Glutamatergic neuron (in vitro differentiated cells): ENCODE measurements at regions not wholly inside any gene's neighbourhood (a gene's known extent, or its start where the extent isn't known, plus 50 kb on each side); places are given as distances from the start of the nearest gene placed in this dataset.

Source experiments
- DNase-seq: peaks from one replicate; pipeline ENCODE4 v3.0.0; 2022
- H3K27ac Mint-ChIP-seq: one replicate; pipeline ENCODE4 v1.8.0; 2020; ENCODE audit warnings: mild to moderate bottlenecking, mixed read lengths, inconsistent platforms; ENCODE audit not compliant: unreplicated experiment
- H3K27me3 Mint-ChIP-seq: one replicate; pipeline ENCODE4 v1.8.0; 2020; ENCODE audit warnings: mild to moderate bottlenecking, moderate library complexity, mixed read lengths, inconsistent platforms; ENCODE audit not compliant: unreplicated experiment
- H3K36me3 Mint-ChIP-seq: one replicate; pipeline ENCODE4 v1.8.0; 2020; ENCODE audit warnings: mild to moderate bottlenecking, mixed read lengths, inconsistent platforms; ENCODE audit not compliant: unreplicated experiment
- H3K4me1 Mint-ChIP-seq: one replicate; pipeline ENCODE4 v1.8.0; 2020; ENCODE audit warnings: mild to moderate bottlenecking, low read depth, mixed read lengths, inconsistent platforms; ENCODE audit not compliant: unreplicated experiment
- H3K4me3 Mint-ChIP-seq: one replicate; pipeline ENCODE4 v1.8.0; 2020; ENCODE audit warnings: mild to moderate bottlenecking, mixed read lengths, inconsistent platforms; ENCODE audit not compliant: unreplicated experiment
- H3K9me3 Mint-ChIP-seq: one replicate; pipeline ENCODE4 v1.8.0; 2020; ENCODE audit warnings: mild to moderate bottlenecking, moderate library complexity, mixed read lengths, inconsistent platforms; ENCODE audit not compliant: unreplicated experiment
- CTCF ChIP-seq: fragments of 200-600 bp; sonication (generic); IDR thresholded peaks from one replicate; pipeline ENCODE4 v1.5.0; 2021; ENCODE audit not compliant: partially characterized antibody, unreplicated experiment

DNA sequence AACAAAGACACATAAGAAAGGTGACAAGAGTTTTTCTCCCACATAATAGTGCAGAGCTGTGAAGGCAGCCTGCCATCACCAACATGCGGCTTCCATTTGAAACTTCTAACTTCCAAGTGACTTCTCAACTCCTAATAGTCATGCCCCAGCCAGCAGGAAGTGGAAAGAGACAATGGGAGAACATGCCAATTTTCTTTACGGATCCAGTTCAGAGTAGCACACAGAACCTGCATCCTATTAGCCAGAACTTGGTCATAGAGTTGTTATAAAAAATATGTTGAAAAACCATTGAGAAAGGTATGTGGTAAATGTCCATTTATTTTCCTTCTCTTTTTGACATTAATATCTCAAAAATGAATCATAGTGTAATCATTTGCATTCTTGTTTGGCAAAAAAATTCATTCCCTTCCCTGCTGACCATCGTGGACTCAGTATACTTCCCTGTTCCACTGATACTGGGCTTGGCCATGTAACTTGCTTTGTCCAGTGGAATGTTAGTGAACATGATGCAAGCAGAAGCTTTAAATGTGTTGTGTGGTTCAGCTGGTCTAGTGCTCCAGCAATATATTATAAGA, 197.4 kb downstream of the SEC16B start:
- no peak for TF ChIP-seq CTCF
- Mint-ChIP-seq H3K36me3 (no peaks in the 10 kb centered on the region), H3K27me3 (no peaks in the 10 kb centered on the region), H3K27ac (no peak overlapping the region), H3K4me3 (no peak overlapping the region), H3K9me3 (no peaks in the 10 kb centered on the region), H3K4me1 (no peaks in the 10 kb centered on the region)
- DNase-seq = no peak

GRCh38 chr1:177771688-177772087, 198.2 kb downstream of the SEC16B start:
- H3K9me3 Mint-ChIP-seq = no peaks in the 10 kb centered on the region
- H3K36me3 Mint-ChIP-seq = no peaks in the 10 kb centered on the region
- H3K4me3 Mint-ChIP-seq = no peak overlapping the region
- no peaks in the 10 kb centered on the region for H3K4me1 Mint-ChIP-seq
- no peak for TF ChIP-seq CTCF
- H3K27ac Mint-ChIP-seq = no peak overlapping the region
- DNase-seq = no peak
- no peaks in the 10 kb centered on the region for H3K27me3 Mint-ChIP-seq

GRCh38 chr1:177770096-177770495, 199.8 kb downstream of the SEC16B start:
- Mint-ChIP-seq H3K27ac (no peak overlapping the region), H3K36me3 (no peaks in the 10 kb centered on the region), H3K27me3 (no peaks in the 10 kb centered on the region), H3K9me3 (no peaks in the 10 kb centered on the region), H3K4me1 (no peaks in the 10 kb centered on the region), H3K4me3 (no peak overlapping the region)
- no peak for DNase-seq
- TF ChIP-seq CTCF = no peak

- DNase-seq = no peak
- no peaks in the 10 kb centered on the region for H3K27me3 Mint-ChIP-seq
- H3K4me3 Mint-ChIP-seq = no peak overlapping the region
- H3K9me3 Mint-ChIP-seq = peaks cover 1% of the 10 kb centered on the region
- H3K36me3 Mint-ChIP-seq = peaks cover 5% of the 10 kb centered on the region
- peaks cover 3% of the 10 kb centered on the region for H3K4me1 Mint-ChIP-seq
- no peak overlapping the region for H3K27ac Mint-ChIP-seq
- TF ChIP-seq CTCF = no peak
Measured at GRCh38 chr1:177755851-177756560, 213.9 kb downstream of the SEC16B start.

GRCh38 chr1:177754603-177755002, 215.3 kb downstream of the SEC16B start:
- H3K4me3 Mint-ChIP-seq = no peak overlapping the region
- no peak overlapping the region for H3K27ac Mint-ChIP-seq
- peaks cover 5% of the 10 kb centered on the region for H3K36me3 Mint-ChIP-seq
- no peaks in the 10 kb centered on the region for H3K27me3 Mint-ChIP-seq
- no peak for TF ChIP-seq CTCF
- DNase-seq = no peak
- no peaks in the 10 kb centered on the region for H3K9me3 Mint-ChIP-seq
- H3K4me1 Mint-ChIP-seq = peaks cover 3% of the 10 kb centered on the region
